OCI-LY3 (cell line): ENCODE measurements at regions not wholly inside any gene's neighbourhood (a gene's known extent, or its start where the extent isn't known, plus 50 kb on each side); places are given as distances from the start of the nearest gene placed in this dataset.
A peak's percentile ranks its signal among the peaks of the same experiment; 100 is the strongest.

Experiments used
- H2AFZ ChIP-seq: fragments of 200-600, 300-600 bp; shearing (Covaris generic); 2 replicates; pipeline ENCODE4 v1.6.0; 2014; ENCODE audit warnings: antibody characterized with exemption, low read depth, low read length
- H3K27ac ChIP-seq: fragments of 200-600, 300-600 bp; sonication (generic); 2 replicates; pipeline ENCODE4 v1.5.1; 2014; ENCODE audit warnings: mild to moderate bottlenecking, low read length, moderate library complexity, mixed read lengths
- H3K27me3 ChIP-seq: fragments of 200-600, 300-600 bp; sonication (generic); 2 replicates; pipeline ENCODE4 v1.6.1; 2014; ENCODE audit warnings: low read depth, low read length, mixed read lengths
- H3K36me3 ChIP-seq: fragments of 200-600, 300-600 bp; sonication (generic); replicated peaks from 2 replicates; pipeline ENCODE3; 2014; ENCODE audit warnings: low read depth, low read length, mixed read lengths
- H3K4me1 ChIP-seq: fragments of 300-600, 200-600 bp; sonication (generic); 2 replicates; pipeline ENCODE4 v1.6.1; 2014; ENCODE audit warnings: low read length, mixed read lengths
- H3K4me2 ChIP-seq: fragments of 200-600, 300-600 bp; sonication (generic); 2 replicates; pipeline ENCODE4 v1.6.1; 2014; ENCODE audit warnings: low read length, mixed read lengths
- H3K4me3 ChIP-seq: fragments of 300-600, 200-600 bp; sonication (generic); 2 replicates; pipeline ENCODE4 v1.5.1; 2014; ENCODE audit warnings: antibody characterized with exemption, mild to moderate bottlenecking, low read length, moderate library complexity
- H3K79me2 ChIP-seq: fragments of 300-600, 200-600 bp; shearing (Covaris generic); 2 replicates; pipeline ENCODE4 v1.6.1; 2014; ENCODE audit warnings: mild to moderate bottlenecking, low read length, mixed read lengths
- H3K9ac ChIP-seq: fragments of 300-600, 200-600 bp; shearing (Covaris generic); 2 replicates; pipeline ENCODE4 v1.6.0; 2014; ENCODE audit warnings: mild to moderate bottlenecking, low read length, moderate library complexity
- H3K9me3 ChIP-seq: fragments of 200-600, 300-600 bp; shearing (Covaris generic); 2 replicates; pipeline ENCODE4 v1.6.1; 2014; ENCODE audit warnings: low read length, mixed read lengths; ENCODE audit not compliant: insufficient read depth
- H4K20me1 ChIP-seq: fragments of 200-600, 300-600 bp; sonication (generic); 2 replicates; pipeline ENCODE4 v1.6.1; 2016; ENCODE audit warnings: low read length, mixed read lengths; ENCODE audit not compliant: insufficient read depth
- CTCF ChIP-seq: fragments of 200-600, 300-600 bp; sonication (generic); IDR thresholded peaks from 2 replicates; pipeline ENCODE4 v1.5.1; 2014; ENCODE audit warnings: antibody characterized with exemption, low read length, low read depth
- EZH2phosphoT487 ChIP-seq: fragments of 200-600 bp; shearing (Covaris generic); IDR thresholded peaks from 2 replicates; pipeline ENCODE4 v1.6.1; 2018; ENCODE audit warnings: antibody characterized with exemption, mixed run types, low read depth

- H2AFZ ChIP-seq, result no peak overlapping the region
- no peaks in the 10 kb centered on the region; the same call in 1 of the 2 replicates for H3K27me3 ChIP-seq
- peaks cover 27% of the 10 kb centered on the region for H3K4me1 ChIP-seq
- no peaks in the 10 kb centered on the region for H3K79me2 ChIP-seq
- no peak overlapping the region for H3K4me2 ChIP-seq
- H3K4me3 ChIP-seq, result no peak overlapping the region
- H3K9ac ChIP-seq, result no peak overlapping the region
- no peak overlapping the region for H3K27ac ChIP-seq
- H3K9me3 ChIP-seq, result no peaks in the 10 kb centered on the region
- H4K20me1 ChIP-seq, result no peaks in the 10 kb centered on the region
- H3K36me3 ChIP-seq, result no peaks in the 10 kb centered on the region
- TF ChIP-seq EZH2phosphoT487, result no peak
- TF ChIP-seq CTCF, result no peak
These were observed 312.7 kb upstream of the PPARGC1A start for GRCh38 chr4:24202579-24202978.

- H3K9me3 ChIP-seq, result no peaks in the 10 kb centered on the region
- H3K4me2 ChIP-seq, result no peak overlapping the region
- TF ChIP-seq EZH2phosphoT487, result no peak
- no peak for TF ChIP-seq CTCF
- H3K4me3 ChIP-seq, result no peak overlapping the region
- H3K9ac ChIP-seq, result no peak overlapping the region
- no peaks in the 10 kb centered on the region for H4K20me1 ChIP-seq
- peaks cover 16% of the 10 kb centered on the region for H3K4me1 ChIP-seq
- no peak overlapping the region for H3K27ac ChIP-seq
- H3K27me3 ChIP-seq, result no peaks in the 10 kb centered on the region; the same call in none of the 2 replicates
- H3K36me3 ChIP-seq, result no peaks in the 10 kb centered on the region
- no peaks in the 10 kb centered on the region for H3K79me2 ChIP-seq
- H2AFZ ChIP-seq, result no peak overlapping the region
These were observed 308.1 kb upstream of the PPARGC1A start for GRCh38 chr4:24197955-24198354.

DNA sequence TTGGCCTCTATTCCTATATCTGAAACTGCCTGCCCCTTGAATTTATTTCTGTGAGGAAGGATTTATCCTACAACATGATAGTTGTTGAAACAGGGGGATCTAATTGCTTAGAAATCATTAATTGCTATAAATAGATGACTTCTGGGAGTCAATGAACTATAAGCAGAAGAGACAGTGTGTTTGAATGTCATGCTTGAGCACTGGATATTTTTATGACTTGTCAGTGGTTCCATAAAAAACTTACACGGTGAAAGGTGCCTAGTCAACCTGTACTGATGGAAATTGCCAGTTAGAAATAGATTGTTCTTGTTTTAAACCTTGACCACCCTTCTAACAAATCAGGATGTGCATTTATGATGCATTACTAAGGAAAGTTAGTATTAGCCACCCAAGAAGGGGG, 306.9 kb upstream of the PPARGC1A start:
- Histone ChIP-seq H3K27ac (no peak overlapping the region), H3K79me2 (no peaks in the 10 kb centered on the region), H3K36me3 (no peaks in the 10 kb centered on the region)

GRCh38 chr4:24195991-24196736, 306.3 kb upstream of the PPARGC1A start:
- Histone ChIP-seq H3K36me3 (no peaks in the 10 kb centered on the region), H3K4me2 (no peak overlapping the region), H3K4me1 (peaks cover 16% of the 10 kb centered on the region), H3K9ac (no peak overlapping the region), H3K79me2 (no peaks in the 10 kb centered on the region), H3K9me3 (no peaks in the 10 kb centered on the region), H3K4me3 (no peak overlapping the region), H4K20me1 (no peaks in the 10 kb centered on the region), H3K27me3 (no peaks in the 10 kb centered on the region; the same call in 1 of the 2 replicates), H3K27ac (no peak overlapping the region), H2AFZ (no peak overlapping the region)
- TF ChIP-seq CTCF, result peak; percentile 22; the same call in 1 of the 2 replicates
- no peak for TF ChIP-seq EZH2phosphoT487

More for the DNA sequence above, 306.9 kb upstream of the PPARGC1A start:
- H4K20me1 ChIP-seq, result no peaks in the 10 kb centered on the region
- no peak overlapping the region for H3K4me2 ChIP-seq
- no peaks in the 10 kb centered on the region; the same call in 1 of the 2 replicates for H3K27me3 ChIP-seq
- TF ChIP-seq CTCF, result no peak
- no peak for TF ChIP-seq EZH2phosphoT487
- no peaks in the 10 kb centered on the region for H3K9me3 ChIP-seq
- H3K4me3 ChIP-seq, result no peak overlapping the region
- peaks cover 16% of the 10 kb centered on the region for H3K4me1 ChIP-seq
- no peak overlapping the region for H2AFZ ChIP-seq
- H3K9ac ChIP-seq, result no peak overlapping the region
